ENCODE measurements at regions not wholly inside any gene's neighbourhood (a gene's known extent, or its start where the extent isn't known, plus 50 kb on each side); places are given as distances from the start of the nearest gene placed in this dataset.
"Not testable (repeated sequence)": the region's sequence is repeated elsewhere in the genome, so short reads cannot be mapped to it uniquely, and the experiment has no call there.

DNA sequence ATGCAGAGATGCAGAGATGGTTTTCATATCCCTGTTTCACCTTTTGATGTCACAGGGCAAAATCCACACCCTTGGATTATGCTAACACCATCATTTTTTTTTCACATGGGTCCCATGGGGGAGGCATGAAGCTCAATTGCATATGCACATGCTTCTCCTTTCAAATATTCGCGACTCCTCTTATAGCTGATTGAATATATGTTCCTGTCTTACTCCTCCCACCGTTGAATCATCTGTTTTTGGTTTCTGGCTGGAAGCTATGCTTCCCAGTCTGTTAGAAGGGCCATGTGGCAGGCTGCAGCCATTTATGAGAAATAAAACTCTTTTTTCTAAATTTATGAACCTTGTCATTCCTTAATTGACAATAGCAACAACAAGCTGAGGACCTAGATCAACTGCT lies 877.9 kb upstream of the CDH18 start:
- TF ChIP-seq, protein P1, sequence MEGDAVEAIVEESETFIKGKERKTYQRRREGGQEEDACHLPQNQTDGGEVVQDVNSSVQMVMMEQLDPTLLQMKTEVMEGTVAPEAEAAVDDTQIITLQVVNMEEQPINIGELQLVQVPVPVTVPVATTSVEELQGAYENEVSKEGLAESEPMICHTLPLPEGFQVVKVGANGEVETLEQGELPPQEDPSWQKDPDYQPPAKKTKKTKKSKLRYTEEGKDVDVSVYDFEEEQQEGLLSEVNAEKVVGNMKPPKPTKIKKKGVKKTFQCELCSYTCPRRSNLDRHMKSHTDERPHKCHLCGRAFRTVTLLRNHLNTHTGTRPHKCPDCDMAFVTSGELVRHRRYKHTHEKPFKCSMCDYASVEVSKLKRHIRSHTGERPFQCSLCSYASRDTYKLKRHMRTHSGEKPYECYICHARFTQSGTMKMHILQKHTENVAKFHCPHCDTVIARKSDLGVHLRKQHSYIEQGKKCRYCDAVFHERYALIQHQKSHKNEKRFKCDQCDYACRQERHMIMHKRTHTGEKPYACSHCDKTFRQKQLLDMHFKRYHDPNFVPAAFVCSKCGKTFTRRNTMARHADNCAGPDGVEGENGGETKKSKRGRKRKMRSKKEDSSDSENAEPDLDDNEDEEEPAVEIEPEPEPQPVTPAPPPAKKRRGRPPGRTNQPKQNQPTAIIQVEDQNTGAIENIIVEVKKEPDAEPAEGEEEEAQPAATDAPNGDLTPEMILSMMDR (IDR thresholded peaks at IDR 0.05 in 4 of 5, conservative IDR thresholded peaks at IDR 0.05 in 1 of 5) = not testable (repeated sequence)
- TF ChIP-seq POLR2A (IDR thresholded peaks at IDR 0.05) = not testable (repeated sequence)
